Endometrium (tissue), 2 donors: ENCODE measurements at regions not wholly inside any gene's neighbourhood (a gene's known extent, or its start where the extent isn't known, plus 50 kb on each side); places are given as distances from the start of the nearest gene placed in this dataset.
"Not testable (repeated sequence)": the region's sequence is repeated elsewhere in the genome, so short reads cannot be mapped to it uniquely, and the experiment has no call there.

Experiments used
- FAIRE-seq: peaks from 2 replicates; lab custom pipeline; 2012; peaks lifted over from hg19 to GRCh38; lab: Jason Lieb, UNC
- donor health status: control.
- donor health status: control.

- FAIRE-seq, result no peak
Observed at GRCh38 chr3:40753291-40753770, 228.6 kb downstream of the ZNF621 start.

GRCh38 chr3:40753951-40754350 is 229.2 kb downstream of the ZNF621 start:
- no peak for FAIRE-seq

GRCh38 chr3:40754994-40755393 is 230.2 kb downstream of the ZNF621 start:
- FAIRE-seq, result no peak

- FAIRE-seq, result no peak
Observed at GRCh38 chr3:40756500-40756899, 231.7 kb downstream of the ZNF621 start.

GRCh38 chr3:40762771-40763170 is 238.0 kb downstream of the ZNF621 start:
- not testable (repeated sequence) for FAIRE-seq

GRCh38 chr3:40763807-40764206 is 239.0 kb downstream of the ZNF621 start:
- FAIRE-seq, result no peak

- no peak for FAIRE-seq
Observed at GRCh38 chr3:40764747-40765146, 240.0 kb downstream of the ZNF621 start.

- no peak for FAIRE-seq
Observed at GRCh38 chr3:40765884-40766283, 241.1 kb downstream of the ZNF621 start.

- FAIRE-seq, result no peak
Observed at GRCh38 chr3:40766396-40766795, 241.6 kb downstream of the ZNF621 start.

GRCh38 chr3:40768046-40768445 is 243.3 kb downstream of the ZNF621 start:
- no peak for FAIRE-seq

- FAIRE-seq, result no peak
Observed at GRCh38 chr3:40768536-40768935, 243.8 kb downstream of the ZNF621 start.

- no peak for FAIRE-seq
Observed at GRCh38 chr3:40770061-40770460, 245.3 kb downstream of the ZNF621 start.

- no peak for FAIRE-seq
Observed at GRCh38 chr3:40771112-40771511, 246.4 kb downstream of the ZNF621 start.

GRCh38 chr3:40779039-40779438 is 254.3 kb downstream of the ZNF621 start:
- no peak for FAIRE-seq

GRCh38 chr3:40780291-40780924 is 255.6 kb downstream of the ZNF621 start:
- FAIRE-seq, result peak; percentile 51

- no peak for FAIRE-seq
Observed at GRCh38 chr3:40780925-40781406, 256.2 kb downstream of the ZNF621 start.

GRCh38 chr3:40782111-40782721 is 257.5 kb downstream of the ZNF621 start:
- FAIRE-seq, result no peak

- no peak for FAIRE-seq
Observed at GRCh38 chr3:40790746-40791145, 266.0 kb downstream of the ZNF621 start.

- no peak for FAIRE-seq
Observed at GRCh38 chr3:40793730-40794129, 269.0 kb downstream of the ZNF621 start.

GRCh38 chr3:40800343-40800742 is 275.6 kb downstream of the ZNF621 start:
- no peak for FAIRE-seq

- FAIRE-seq, result no peak
Observed at GRCh38 chr3:40801284-40801741, 276.6 kb downstream of the ZNF621 start.

- no peak for FAIRE-seq
Observed at GRCh38 chr3:40803311-40803710, 278.6 kb downstream of the ZNF621 start.

GRCh38 chr3:40805456-40805855 is 280.7 kb downstream of the ZNF621 start:
- no peak for FAIRE-seq

- no peak for FAIRE-seq
Observed at GRCh38 chr3:40810813-40811212, 286.1 kb downstream of the ZNF621 start.
